Esophagus squamous epithelium (tissue), 5 donors: ENCODE measurements at regions not wholly inside any gene's neighbourhood (a gene's known extent, or its start where the extent isn't known, plus 50 kb on each side); places are given as distances from the start of the nearest gene placed in this dataset.

Source experiments
- DNase-seq: peaks from one replicate; lab custom pipeline; 2025; lab: John Stamatoyannopoulos, UW
- H3K27ac ChIP-seq, 4 donors: fragments of 200-600 bp; sonication (generic); one replicate each; pipeline ENCODE4 v1.5.1; 2016 to 2019; ENCODE audit warnings: mild to moderate bottlenecking in 1 of 4
- H3K27me3 ChIP-seq, 4 donors: fragments of 200-600 bp; sonication (generic); 1 replicate in 3 of 4; 2 replicates in 1 of 4; pipeline versions ENCODE4 v1.5.1 to v1.6.0; 2017 to 2021; ENCODE audit warnings: antibody characterized with exemption in 1 of 4
- H3K36me3 ChIP-seq, 3 donors: fragments of 200-600 bp; sonication (generic); one replicate each; pipeline ENCODE4 v1.5.1; 2016 to 2019
- H3K4me1 ChIP-seq, 3 donors: fragments of 200-600 bp; sonication (generic); one replicate each; pipeline ENCODE4 v1.5.1; 2017 to 2019
- H3K4me3 ChIP-seq, 4 donors: fragments of 200-600 bp; sonication (generic); 1 replicate in 3 of 4; 2 replicates in 1 of 4; pipeline ENCODE4 v1.5.1; 2016 to 2019; ENCODE audit warnings: mild to moderate bottlenecking in 2 of 4, moderate library complexity in 1 of 4
- H3K9me3 ChIP-seq, 3 donors: fragments of 200-600 bp; sonication (generic); one replicate each; pipeline ENCODE4 v1.5.1; 2016 to 2019
- CTCF ChIP-seq, 6 experiments: fragments of 450-650 bp in 4 of 6; fragments of 200-600 bp in 2 of 6; sonication (generic) in 2 of 6; IDR thresholded peaks; one replicate each; pipeline ENCODE4 v1.5.1; 2016 to 2019; ENCODE audit warnings: antibody characterized with exemption in 6 of 6, mild to moderate bottlenecking in 4 of 6, moderate library complexity in 4 of 6
- POLR2A ChIP-seq, 4 donors: fragments of 450-650 bp; IDR thresholded peaks; one replicate each; pipeline ENCODE4 v1.6.1; 2017; ENCODE audit warnings: antibody characterized with exemption in 4 of 4, mild to moderate bottlenecking in 4 of 4, moderate library complexity in 3 of 4
- WGBS, 2 donors: methylation state at CpG; one replicate each; pipeline ENCODE4 v1.1.5; 2018; 5-methylcytosine and 5-hydroxymethylcytosine counted together
- intact Hi-C: fragments of 100-400 bp; cut with DNase I; formaldehyde crosslinking; loops from one replicate; pipeline ENCODE4 v1.15.0; 2022
- donor health status: DM: yes; HTN: yes; CAD: no.

- no peak for TF ChIP-seq POLR2A (IDR thresholded peaks at IDR 0.05)
- no peak for TF ChIP-seq CTCF (IDR thresholded peaks at IDR 0.05)
- H3K4me1 ChIP-seq: peaks cover 0 to 17% (median 8%) of the 10 kb centered on the region in 3 donors
- WGBS, 2 donors: 27 to 51% methylated on average over 7 of the region's 7 CpGs
- intact Hi-C loops: no loop called here
- no peaks in the 10 kb centered on the region for H3K36me3 ChIP-seq
- no peak overlapping the region for H3K4me3 ChIP-seq
- H3K27ac ChIP-seq: peak overlapping the region in 3 of 4 donors; percentile 52 to 85 (median 76)
- no peaks in the 10 kb centered on the region for H3K27me3 ChIP-seq
- DNase-seq: no peak
- no peaks in the 10 kb centered on the region for H3K9me3 ChIP-seq
Observed at GRCh38 chr5:159504857-159505304, 174.6 kb upstream of the IL12B start.

DNA sequence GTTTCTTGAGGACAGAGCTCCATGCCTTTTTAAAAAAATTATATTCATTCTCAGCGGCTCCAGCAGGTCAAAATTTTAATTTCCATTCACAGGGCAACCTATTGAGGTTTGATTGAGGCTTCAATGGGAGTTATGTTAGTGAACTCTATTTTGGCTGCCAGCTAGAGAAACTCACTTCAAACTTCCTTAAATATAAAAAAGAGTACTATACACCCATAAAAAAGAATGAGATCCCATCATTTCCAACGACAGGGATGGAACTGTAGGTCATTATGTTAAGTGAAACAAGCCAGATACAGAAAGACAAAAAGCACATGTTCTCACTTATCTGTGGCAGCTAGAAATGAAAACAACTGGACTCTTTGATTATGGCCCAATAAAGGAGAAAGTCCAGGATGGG lies 176.8 kb upstream of the IL12B start:
- intact Hi-C loops: no loop called here
- 71 to 84% methylated on average over 2 of the region's 2 CpGs for WGBS, 2 donors
- TF ChIP-seq POLR2A (IDR thresholded peaks at IDR 0.05) (no peak), CTCF (IDR thresholded peaks at IDR 0.05) (no peak)
- Histone ChIP-seq H3K27me3 (no peaks in the 10 kb centered on the region), H3K4me3 (no peak overlapping the region), H3K9me3 (no peaks in the 10 kb centered on the region), H3K4me1 (peaks cover 0 to 27% (median 17%) of the 10 kb centered on the region in 3 donors), H3K27ac (no peak overlapping the region), H3K36me3 (no peaks in the 10 kb centered on the region)
- no peak for DNase-seq

GRCh38 chr5:159507661-159508060 lies 177.4 kb upstream of the IL12B start:
- H3K4me3 ChIP-seq: no peak overlapping the region
- TF ChIP-seq CTCF (IDR thresholded peaks at IDR 0.05): no peak
- no peak for TF ChIP-seq POLR2A (IDR thresholded peaks at IDR 0.05)
- H3K4me1 ChIP-seq: peaks cover 0 to 27% (median 17%) of the 10 kb centered on the region in 3 donors
- no peaks in the 10 kb centered on the region for H3K27me3 ChIP-seq
- WGBS, 2 donors: 91 to 100% methylated on average over 2 to 3 of the region's 3 CpGs
- H3K9me3 ChIP-seq: no peaks in the 10 kb centered on the region
- H3K27ac ChIP-seq: peak overlapping the region in 3 of 4 donors; percentile 20 to 70 (median 67)
- intact Hi-C loops: no loop called here
- DNase-seq: no peak
- H3K36me3 ChIP-seq: no peaks in the 10 kb centered on the region

- no peak for DNase-seq
- Histone ChIP-seq H3K36me3 (no peaks in the 10 kb centered on the region), H3K27me3 (no peaks in the 10 kb centered on the region), H3K27ac (peak overlapping the region in 3 of 4 donors; percentile 1 to 70 (median 67)), H3K4me1 (peaks cover 0 to 27% (median 17%) of the 10 kb centered on the region in 3 donors), H3K4me3 (no peak overlapping the region), H3K9me3 (no peaks in the 10 kb centered on the region)
- TF ChIP-seq CTCF (IDR thresholded peaks at IDR 0.05) (no peak), POLR2A (IDR thresholded peaks at IDR 0.05) (no peak)
- intact Hi-C loops: no loop called here
- 71 to 79% methylated on average over 5 of the region's 5 CpGs for WGBS, 2 donors
Observed at GRCh38 chr5:159508344-159508743, 178.1 kb upstream of the IL12B start.

- Histone ChIP-seq H3K36me3 (no peaks in the 10 kb centered on the region), H3K9me3 (no peaks in the 10 kb centered on the region), H3K4me3 (no peak overlapping the region), H3K4me1 (peaks cover 0 to 27% (median 17%) of the 10 kb centered on the region in 3 donors), H3K27ac (peak overlapping the region in 3 of 4 donors; percentile 48 to 70 (median 67)), H3K27me3 (no peaks in the 10 kb centered on the region)
- WGBS, 2 donors: 76 to 82% methylated on average over 7 of the region's 7 CpGs
- no peak for TF ChIP-seq CTCF (IDR thresholded peaks at IDR 0.05)
- no peak for TF ChIP-seq POLR2A (IDR thresholded peaks at IDR 0.05)
- intact Hi-C loops: no loop called here
- no peak for DNase-seq
Observed at GRCh38 chr5:159509002-159509660, 178.8 kb upstream of the IL12B start.
